GM12878 (cell line): ENCODE measurements at regions not wholly inside any gene's neighbourhood (a gene's known extent, or its start where the extent isn't known, plus 50 kb on each side); places are given as distances from the start of the nearest gene placed in this dataset.

Experiments used
- ATAC-seq: fragments of 200-7000 bp; cut with Tn5 transposase; 3 replicates; pipeline ENCODE4 v1.9.1; 2020; ENCODE audit warnings: mild to moderate bottlenecking, moderate library complexity
- BruUV-seq: library from RNA; stranded (reverse); fragments of 400-500 nt; replicated peaks from 2 replicates; lab custom pipeline; 2021; lab: Mats Ljungman, UMichigan
- CTCF ChIA-PET: fragments of 300-600 bp; sonication (Branson Sonifier 250); formaldehyde crosslinking; extraction: SDS; loops from one replicate; lab custom pipeline; 2021; ENCODE audit warnings: inconsistent platforms; lab: Yijun Ruan, JAX
- POLR2A ChIA-PET: fragments of 350-600 bp; formaldehyde crosslinking; extraction: SDS; loops from one replicate; lab custom pipeline; 2021; ENCODE audit warnings: inconsistent platforms; lab: Charles Lee
- RAD21 ChIA-PET: fragments of 300-600 bp; sonication (Branson Sonifier 250); formaldehyde crosslinking; loops from one replicate; lab custom pipeline; 2023; ENCODE audit warnings: antibody characterized with exemption; ENCODE audit not compliant: unreplicated experiment; lab: Charles Lee
- SMC1A ChIA-PET: fragments of 300-600 bp; sonication (Branson Sonifier 250); formaldehyde crosslinking; loops from one replicate; lab custom pipeline; 2023; ENCODE audit not compliant: unreplicated experiment, uncharacterized antibody; lab: Charles Lee
- DNase-seq: peaks from one replicate; pipeline ENCODE4 v3.0.0-alpha.2; 2011; ENCODE audit warnings: low read depth, low spot score
- FAIRE-seq: peaks from 3 replicates; lab custom pipeline; 2011; peaks lifted over from hg19 to GRCh38; lab: Jason Lieb, UNC
- H2AFZ ChIP-seq: 2 replicates; pipeline ENCODE4 v1.6.0; 2011; ENCODE audit warnings: low read depth, low read length, control low read depth; ENCODE audit not compliant: control insufficient read depth
- H3K27ac ChIP-seq: 2 replicates; pipeline ENCODE4 v1.5.1; 2011; ENCODE audit warnings: control low read depth; ENCODE audit not compliant: control insufficient read depth, insufficient read depth
- H3K27me3 ChIP-seq, 2 experiments: replicated peaks in 1 of 2; 2 replicates each; pipeline versions ENCODE4 v1.6.0 to v1.6.1; 2011; ENCODE audit warnings: low read length in 1 of 2; ENCODE audit not compliant: control insufficient read depth in 2 of 2, insufficient read depth in 2 of 2
- H3K36me3 ChIP-seq, 2 experiments: 2 replicates each; pipeline ENCODE4 v1.5.1; 2011; ENCODE audit warnings: low read length in 1 of 2; ENCODE audit not compliant: control insufficient read depth in 2 of 2, insufficient read depth in 2 of 2
- H3K4me1 ChIP-seq: 2 replicates; pipeline ENCODE4 v1.6.1; 2011; ENCODE audit warnings: mild to moderate bottlenecking, low read length, moderate library complexity, mixed read lengths; ENCODE audit not compliant: control insufficient read depth, insufficient read depth
- H3K4me2 ChIP-seq: 2 replicates; pipeline ENCODE4 v1.6.0; 2011; ENCODE audit warnings: control low read depth; ENCODE audit not compliant: control insufficient read depth, insufficient read depth
- H3K4me3 ChIP-seq: fragments of 200-600 bp; sonication (generic); 2 replicates; pipeline ENCODE4 v1.5.1; 2016
- H3K79me2 ChIP-seq: 2 replicates; pipeline ENCODE4 v1.6.0; 2011; ENCODE audit warnings: low read length; ENCODE audit not compliant: control insufficient read depth, insufficient read depth
- H3K9ac ChIP-seq: 2 replicates; pipeline ENCODE4 v1.8.0; 2011; ENCODE audit warnings: low read length, control low read depth, mixed read lengths; ENCODE audit not compliant: control insufficient read depth, insufficient read depth
- H3K9me3 ChIP-seq: replicated peaks from 3 replicates; pipeline ENCODE4 v1.5.1; 2011; ENCODE audit warnings: mild to moderate bottlenecking, low read length; ENCODE audit not compliant: control insufficient read depth, insufficient read depth
- H4K20me1 ChIP-seq: 2 replicates; pipeline ENCODE4 v1.6.0; 2011; ENCODE audit not compliant: control insufficient read depth, insufficient read depth
- BACH1 ChIP-seq: fragments of 450-650 bp; IDR thresholded peaks from 2 replicates; pipeline ENCODE4 v1.6.1; 2017; ENCODE audit warnings: mild to moderate bottlenecking, borderline replicate concordance
- BMI1 ChIP-seq: fragments of 450-650 bp; IDR thresholded peaks from 2 replicates; pipeline ENCODE4 v1.6.1; 2016; ENCODE audit warnings: mild to moderate bottlenecking, moderate library complexity, borderline replicate concordance
- CBX3 ChIP-seq: fragments of 200-600 bp; sonication (generic); IDR thresholded peaks from 2 replicates; pipeline ENCODE4 v1.6.1; 2016; ENCODE audit warnings: low read depth, borderline replicate concordance
- CREB1 ChIP-seq: IDR thresholded peaks from 2 replicates; pipeline ENCODE4 v1.6.1; 2012; ENCODE audit warnings: low read depth, mild to moderate bottlenecking, inconsistent platforms
- E4F1 ChIP-seq: fragments of 450-650 bp; IDR thresholded peaks from 2 replicates; pipeline ENCODE4 v1.6.1; 2018; ENCODE audit warnings: borderline replicate concordance, mild to moderate bottlenecking; ENCODE audit not compliant: partially characterized antibody
- EED ChIP-seq: sonication (generic); IDR thresholded peaks from 2 replicates; pipeline ENCODE4 v1.6.1; 2016; ENCODE audit warnings: antibody characterized with exemption, low read depth
- EP300 ChIP-seq, 2 experiments: fragments of 150-350 bp in 1 of 2; IDR thresholded peaks; 2 replicates each; pipeline ENCODE4 v1.6.1; 2011 to 2012; ENCODE audit warnings: low read depth in 2 of 2, low read length in 2 of 2, borderline replicate concordance in 1 of 2, improper control_type of control experiment in 1 of 2, inconsistent platforms in 1 of 2; ENCODE audit not compliant: control insufficient read depth in 1 of 2
- FOXM1 ChIP-seq: IDR thresholded peaks from 2 replicates; pipeline ENCODE4 v1.6.1; 2012; ENCODE audit warnings: low read depth, mild to moderate bottlenecking, inconsistent platforms, low read length, moderate library complexity
- GABPA ChIP-seq: IDR thresholded peaks from 2 replicates; pipeline ENCODE4 v1.6.1; 2014; ENCODE audit warnings: antibody characterized with exemption, low read depth, mild to moderate bottlenecking, inconsistent platforms
- GATAD2B ChIP-seq: fragments of 450-650 bp; conservative IDR thresholded peaks from 2 replicates; pipeline ENCODE4 v1.6.1; 2017; ENCODE audit warnings: low read depth, mild to moderate bottlenecking, moderate library complexity
- IKZF1 ChIP-seq: fragments of 450-650 bp; conservative IDR thresholded peaks from 2 replicates; pipeline ENCODE4 v1.6.1; 2017; ENCODE audit warnings: antibody characterized with exemption, mild to moderate bottlenecking
- MEF2A ChIP-seq: IDR thresholded peaks from 2 replicates; pipeline ENCODE4 v1.6.1; 2011; ENCODE audit warnings: low read depth, mild to moderate bottlenecking, low read length, moderate library complexity; ENCODE audit not compliant: insufficient read depth
- MTA2 ChIP-seq: fragments of 450-650 bp; IDR thresholded peaks from 2 replicates; pipeline ENCODE4 v1.6.1; 2016; ENCODE audit warnings: low read depth, mild to moderate bottlenecking, moderate library complexity
- NBN ChIP-seq: fragments of 450-650 bp; IDR thresholded peaks from 2 replicates; pipeline ENCODE4 v1.6.1; 2016
- NFXL1 ChIP-seq: fragments of 450-650 bp; IDR thresholded peaks from 2 replicates; pipeline ENCODE4 v1.6.1; 2017; ENCODE audit warnings: antibody characterized with exemption, mild to moderate bottlenecking, borderline replicate concordance
- NR2C1 ChIP-seq: fragments of 450-650 bp; IDR thresholded peaks from 2 replicates; pipeline ENCODE4 v1.6.1; 2017; ENCODE audit warnings: antibody characterized with exemption, mild to moderate bottlenecking, moderate library complexity
- SIN3A ChIP-seq: IDR thresholded peaks from 2 replicates; pipeline ENCODE4 v1.6.1; 2012; ENCODE audit warnings: low read depth, low read length, improper control_type of control experiment
- SUPT20H ChIP-seq: IDR thresholded peaks from 2 replicates; pipeline ENCODE4 v1.6.1; 2011; ENCODE audit warnings: low read depth, mild to moderate bottlenecking, low read length, moderate library complexity, borderline replicate concordance; ENCODE audit not compliant: control insufficient read depth
- YY1 ChIP-seq: IDR thresholded peaks from 2 replicates; pipeline ENCODE4 v1.6.1; 2011; ENCODE audit warnings: low read depth, mild to moderate bottlenecking, low read length
- ZBED1 ChIP-seq: IDR thresholded peaks from 2 replicates; pipeline ENCODE4 v1.6.1; 2016; ENCODE audit warnings: borderline replicate concordance
- ZNF217 ChIP-seq: fragments of 450-650 bp; IDR thresholded peaks from 2 replicates; pipeline ENCODE4 v1.6.1; 2017; ENCODE audit warnings: antibody characterized with exemption, mild to moderate bottlenecking
- WGBS: methylation state at CpG from one replicate; pipeline ENCODE4 v1.1.6; 2016; ENCODE audit warnings: low lambda C conversion rate; ENCODE audit not compliant: insufficient replicate concordance, insufficient coverage; ENCODE audit errors: missing lambda C conversion rate; 5-methylcytosine and 5-hydroxymethylcytosine counted together
- in situ Hi-C: fragments of 300-500 bp; cut with MboI; formaldehyde crosslinking; loops from 9 replicates; pipeline ENCODE4 v1.14.3; 2018; ENCODE audit warnings: mixed read lengths
- intact Hi-C: fragments of 100-400 bp; cut with micrococcal nuclease; formaldehyde crosslinking; loops from one replicate; pipeline ENCODE4 v1.14.2; 2022; ENCODE audit not compliant: unreplicated experiment
- TF ChIP-seq, protein P1 (sequence below): fragments of 450-650 bp; IDR thresholded peaks from 2 replicates; pipeline ENCODE4 v1.6.1; 2014; ENCODE audit warnings: mild to moderate bottlenecking

- no peak for TF ChIP-seq ZBED1
- peak; percentile 77 for TF ChIP-seq NBN
- 0 out of 2 replicates have a peak, but pooled peaks have one; percentile 49 for TF ChIP-seq ZNF217
- TF ChIP-seq, all 136 proteins: peak for 7
Observed at GRCh38 chr14:61870163-61870562, 107.9 kb downstream of the SNAPC1 start (continued).

- in situ Hi-C loops = no loop called here
- no TSS peak for BruUV-seq
- no peaks in the 10 kb centered on the region for H3K79me2 ChIP-seq
- no peak overlapping the region for H3K27ac ChIP-seq
- ATAC-seq (peak; percentile 96), DNase-seq (peak; percentile 73), FAIRE-seq (peak; percentile 94)
- ChIA-PET RAD21 (interaction anchor here (0.9 to 3.3 kb wide), 7 partner anchors 12 to 254 kb away, joined by 3 to 18 read pairs (median 4); no protein-coding TSS in a partner anchor), SMC1A (interaction anchor here (0.5 to 5.5 kb wide), 7 partner anchors 12 to 1651 kb away, joined by 3 to 22 read pairs (median 4); no protein-coding TSS in a partner anchor), POLR2A (no interaction called here), CTCF (interaction anchor here (2.2 to 2.6 kb wide), 3 partner anchors 12 to 22 kb away, joined by 8 to 13 read pairs (median 8); no protein-coding TSS in a partner anchor)
- intact Hi-C loops = loop anchor here (2.0 to 5.0 kb wide), 2 partner anchors 18 to 205 kb away; no protein-coding TSS in a partner anchor
- no peak overlapping the region for H2AFZ ChIP-seq
- peaks cover 8% of the 10 kb centered on the region for H3K9me3 ChIP-seq
- no peaks in the 10 kb centered on the region for H3K27me3 ChIP-seq
- H3K9ac ChIP-seq = no peak overlapping the region
- no peaks in the 10 kb centered on the region for H4K20me1 ChIP-seq
- no peak overlapping the region for H3K4me3 ChIP-seq
- peak overlapping the region; percentile 41 for H3K4me2 ChIP-seq
- 0% methylated on average over 1 of the region's 1 CpG for WGBS
- H3K36me3 ChIP-seq = no peaks in the 10 kb centered on the region
- peaks cover 18% of the 10 kb centered on the region; the same call in 1 of the 2 replicates for H3K4me1 ChIP-seq
- no peak for TF ChIP-seq NR2C1
- peak in 1 of 2 experiments; percentile 92; a peak in 2 of 4 replicates for TF ChIP-seq EP300 (IDR thresholded peaks at IDR 0.05; ENCODE audit: borderline replicate concordance in 1 of 2, control insufficient read depth in 1 of 2, low read depth in 2 of 2, low read length in 2 of 2)
- peak; percentile 61 for TF ChIP-seq EED
- no peak for TF ChIP-seq NFXL1
- no peak for TF ChIP-seq SUPT20H
- TF ChIP-seq FOXM1 = peak; percentile 64; the same call in 1 of the 2 replicates
- 0 out of 2 replicates have a peak, but pooled peaks have one; percentile 9 for TF ChIP-seq MEF2A
- TF ChIP-seq IKZF1 = peak; percentile 82
- peak; percentile 97 for TF ChIP-seq MTA2
- TF ChIP-seq BMI1 = peak; percentile 57; the same call in 1 of the 2 replicates
- TF ChIP-seq BACH1 = no peak; the same call in 1 of the 2 replicates
- no peak for TF ChIP-seq YY1
- TF ChIP-seq, protein P1, sequence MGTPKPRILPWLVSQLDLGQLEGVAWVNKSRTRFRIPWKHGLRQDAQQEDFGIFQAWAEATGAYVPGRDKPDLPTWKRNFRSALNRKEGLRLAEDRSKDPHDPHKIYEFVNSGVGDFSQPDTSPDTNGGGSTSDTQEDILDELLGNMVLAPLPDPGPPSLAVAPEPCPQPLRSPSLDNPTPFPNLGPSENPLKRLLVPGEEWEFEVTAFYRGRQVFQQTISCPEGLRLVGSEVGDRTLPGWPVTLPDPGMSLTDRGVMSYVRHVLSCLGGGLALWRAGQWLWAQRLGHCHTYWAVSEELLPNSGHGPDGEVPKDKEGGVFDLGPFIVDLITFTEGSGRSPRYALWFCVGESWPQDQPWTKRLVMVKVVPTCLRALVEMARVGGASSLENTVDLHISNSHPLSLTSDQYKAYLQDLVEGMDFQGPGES = no peak
- TF ChIP-seq E4F1 = no peak
- TF ChIP-seq GABPA = no peak
- no peak for TF ChIP-seq CREB1
- no peak for TF ChIP-seq SIN3A
- TF ChIP-seq CBX3 = no peak
- TF ChIP-seq GATAD2B = no peak
Observed at GRCh38 chr14:61872452-61872851, 110.2 kb downstream of the SNAPC1 start.
